Caco-2 (cell line): ENCODE measurements at regions not wholly inside any gene's neighbourhood (a gene's known extent, or its start where the extent isn't known, plus 50 kb on each side); places are given as distances from the start of the nearest gene placed in this dataset.

Experiments
- BruUV-seq: library from RNA; stranded (reverse); fragments of 400-500 nt; replicated peaks from 2 replicates; lab custom pipeline; 2021; lab: Mats Ljungman, UMichigan
- CTCF ChIA-PET: fragments of 300-600 bp; sonication (Branson Sonifier 250); formaldehyde crosslinking; loops from one replicate; lab custom pipeline; 2022; ENCODE audit warnings: antibody characterized with exemption; lab: Charles Lee
- POLR2A ChIA-PET: fragments of 300-600 bp; sonication (Branson Sonifier 250); formaldehyde crosslinking; loops from one replicate; lab custom pipeline; 2022; ENCODE audit warnings: antibody characterized with exemption; lab: Charles Lee
- DNase-seq, 2 experiments: peaks; one replicate each; pipeline versions ENCODE4 v3.0.0 to v3.0.0-alpha.2; 2020 to 2022
- H3K27me3 ChIP-seq: replicated peaks from 2 replicates; pipeline ENCODE4 v1.6.0; 2011; ENCODE audit warnings: low read length; ENCODE audit not compliant: control insufficient read depth, insufficient read depth
- H3K36me3 ChIP-seq: 2 replicates; pipeline ENCODE4 v1.5.1; 2011; ENCODE audit warnings: low read length; ENCODE audit not compliant: control insufficient read depth, insufficient read depth
- H3K4me1 ChIP-seq: fragments of 250-450 bp; sonication (Bioruptor Pico); 2 replicates; pipeline ENCODE4 v1.5.1; 2020; ENCODE audit warnings: mild to moderate bottlenecking
- H3K4me3 ChIP-seq: 2 replicates; pipeline ENCODE4 v1.5.1; 2011; ENCODE audit warnings: low read depth, mild to moderate bottlenecking, control low read depth, low read length
- H3K9me3 ChIP-seq: fragments of 250-450 bp; sonication (Bioruptor Pico); 2 replicates; pipeline ENCODE4 v1.5.1; 2020; ENCODE audit warnings: mild to moderate bottlenecking, moderate library complexity
- H3K27ac Mint-ChIP-seq: one replicate; pipeline ENCODE4 v1.8.0; 2022; ENCODE audit warnings: mixed read lengths; ENCODE audit not compliant: unreplicated experiment
- H3K27me3 Mint-ChIP-seq: one replicate; pipeline ENCODE4 v1.8.0; 2022; ENCODE audit warnings: mixed read lengths; ENCODE audit not compliant: insufficient read depth, unreplicated experiment
- H3K36me3 Mint-ChIP-seq: one replicate; pipeline ENCODE4 v1.8.0; 2022; ENCODE audit warnings: mild to moderate bottlenecking, mixed read lengths; ENCODE audit not compliant: insufficient read depth, unreplicated experiment
- H3K4me1 Mint-ChIP-seq: one replicate; pipeline ENCODE4 v1.8.0; 2022; ENCODE audit warnings: low read depth, mixed read lengths; ENCODE audit not compliant: unreplicated experiment
- H3K4me3 Mint-ChIP-seq: one replicate; pipeline ENCODE4 v1.8.0; 2022; ENCODE audit warnings: mild to moderate bottlenecking, moderate library complexity, mixed read lengths; ENCODE audit not compliant: unreplicated experiment
- H3K9me3 Mint-ChIP-seq: one replicate; pipeline ENCODE4 v1.8.0; 2022; ENCODE audit warnings: mixed read lengths; ENCODE audit not compliant: unreplicated experiment
- CTCF ChIP-seq, 2 experiments: fragments of 200-600 bp in 1 of 2; IDR thresholded peaks; 1 replicate in 1 of 2; 2 replicates in 1 of 2; pipeline versions ENCODE4 v1.5.1 to v1.8.0; 2011 to 2022; ENCODE audit warnings: antibody characterized with exemption in 1 of 2, control low read depth in 1 of 2, inconsistent platforms in 1 of 2, low read depth in 1 of 2, low read length in 1 of 2, mild to moderate bottlenecking in 1 of 2, moderate library complexity in 1 of 2; ENCODE audit not compliant: insufficient read depth in 1 of 2, severe bottlenecking in 1 of 2, unreplicated experiment in 1 of 2
- intact Hi-C: fragments of 100-400 bp; cut with micrococcal nuclease; formaldehyde crosslinking; loops from one replicate; pipeline ENCODE4 v1.10.0; 2022; ENCODE audit not compliant: unreplicated experiment

GRCh38 chr11:104462341-104462740 lies 298.4 kb upstream of the PDGFD start:
- H3K36me3 Mint-ChIP-seq = no peaks in the 10 kb centered on the region
- CTCF ChIA-PET = no interaction called here
- no peaks in the 10 kb centered on the region for H3K4me1 ChIP-seq

GRCh38 chr11:104451197-104451893 lies 287.4 kb upstream of the PDGFD start:
- CTCF ChIA-PET = no interaction called here
- H3K4me3 ChIP-seq = no peak overlapping the region
- no peaks in the 10 kb centered on the region for H3K36me3 ChIP-seq
- no peak for TF ChIP-seq CTCF (IDR thresholded peaks at IDR 0.05; ENCODE audit: insufficient read depth in 1 of 2, low read depth in 1 of 2, low read length in 1 of 2, severe bottlenecking in 1 of 2, unreplicated experiment in 1 of 2)
- H3K27me3 ChIP-seq = no peaks in the 10 kb centered on the region
- POLR2A ChIA-PET = no interaction called here
- intact Hi-C loops = no loop called here
- H3K27me3 Mint-ChIP-seq = no peaks in the 10 kb centered on the region
- H3K9me3 Mint-ChIP-seq = peaks cover 9% of the 10 kb centered on the region
- no peaks in the 10 kb centered on the region for H3K36me3 Mint-ChIP-seq
- H3K4me1 Mint-ChIP-seq = no peaks in the 10 kb centered on the region
- DNase-seq = no peak
- H3K27ac Mint-ChIP-seq = no peak overlapping the region
- H3K4me1 ChIP-seq = no peaks in the 10 kb centered on the region
- H3K9me3 ChIP-seq = no peaks in the 10 kb centered on the region
- no peak overlapping the region for H3K4me3 Mint-ChIP-seq
- no TSS peak for BruUV-seq

More at GRCh38 chr11:104462341-104462740, 298.4 kb upstream of the PDGFD start:
- H3K27me3 Mint-ChIP-seq = no peaks in the 10 kb centered on the region
- H3K36me3 ChIP-seq = no peaks in the 10 kb centered on the region
- BruUV-seq = no TSS peak
- no peak overlapping the region for H3K27ac Mint-ChIP-seq
- H3K4me3 Mint-ChIP-seq = no peak overlapping the region
- DNase-seq = no peak
- POLR2A ChIA-PET = no interaction called here
- no peak overlapping the region for H3K4me3 ChIP-seq
- H3K9me3 ChIP-seq = no peaks in the 10 kb centered on the region
- H3K27me3 ChIP-seq = no peaks in the 10 kb centered on the region
- TF ChIP-seq CTCF (IDR thresholded peaks at IDR 0.05; ENCODE audit: insufficient read depth in 1 of 2, low read depth in 1 of 2, low read length in 1 of 2, severe bottlenecking in 1 of 2, unreplicated experiment in 1 of 2) = no peak
- no peaks in the 10 kb centered on the region for H3K4me1 Mint-ChIP-seq
- no peaks in the 10 kb centered on the region for H3K9me3 Mint-ChIP-seq
- intact Hi-C loops = no loop called here

- Histone ChIP-seq H3K36me3 (no peaks in the 10 kb centered on the region), H3K4me3 (no peak overlapping the region), H3K9me3 (no peaks in the 10 kb centered on the region), H3K27me3 (no peaks in the 10 kb centered on the region), H3K4me1 (no peaks in the 10 kb centered on the region)
- H3K9me3 Mint-ChIP-seq = peaks cover 9% of the 10 kb centered on the region
- BruUV-seq = no TSS peak
- ChIA-PET POLR2A (interaction anchor here (0.6 kb wide), 1 partner anchor 15 kb away, joined by 3 read pairs; no protein-coding TSS in a partner anchor), CTCF (no interaction called here)
- no peak overlapping the region for H3K4me3 Mint-ChIP-seq
- H3K4me1 Mint-ChIP-seq = no peaks in the 10 kb centered on the region
- no peak for TF ChIP-seq CTCF (IDR thresholded peaks at IDR 0.05; ENCODE audit: insufficient read depth in 1 of 2, low read depth in 1 of 2, low read length in 1 of 2, severe bottlenecking in 1 of 2, unreplicated experiment in 1 of 2)
- intact Hi-C loops = no loop called here
- no peak for DNase-seq
- H3K27me3 Mint-ChIP-seq = peaks cover 6% of the 10 kb centered on the region
- H3K27ac Mint-ChIP-seq = no peak overlapping the region
- H3K36me3 Mint-ChIP-seq = no peaks in the 10 kb centered on the region
Observed at GRCh38 chr11:104443387-104443786, 279.4 kb upstream of the PDGFD start.
